ENCODE measurements at regions not wholly inside any gene's neighbourhood (a gene's known extent, or its start where the extent isn't known, plus 50 kb on each side); places are given as distances from the start of the nearest gene placed in this dataset.

DNA sequence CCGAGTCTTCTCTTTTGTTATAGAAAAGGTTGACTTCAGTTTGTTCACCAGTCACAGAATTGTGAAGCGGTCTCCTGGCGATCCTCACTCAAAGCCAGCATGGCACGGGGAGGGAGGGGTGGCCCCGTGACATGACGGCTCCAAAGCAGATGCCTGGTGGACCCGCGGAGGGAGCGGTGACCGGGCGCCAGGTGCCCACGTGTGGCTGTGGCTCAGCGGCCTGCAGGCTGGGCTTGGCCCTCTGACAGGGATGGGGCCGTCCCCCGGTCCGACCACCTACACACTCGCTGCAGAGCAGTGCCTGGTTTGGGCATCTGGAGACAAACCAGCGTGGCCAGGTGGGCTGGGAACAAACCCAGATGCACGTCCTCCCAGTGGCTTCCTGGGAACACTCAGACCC lies 129.1 kb upstream of the SNTG2 start:
- TF ChIP-seq, protein P1, sequence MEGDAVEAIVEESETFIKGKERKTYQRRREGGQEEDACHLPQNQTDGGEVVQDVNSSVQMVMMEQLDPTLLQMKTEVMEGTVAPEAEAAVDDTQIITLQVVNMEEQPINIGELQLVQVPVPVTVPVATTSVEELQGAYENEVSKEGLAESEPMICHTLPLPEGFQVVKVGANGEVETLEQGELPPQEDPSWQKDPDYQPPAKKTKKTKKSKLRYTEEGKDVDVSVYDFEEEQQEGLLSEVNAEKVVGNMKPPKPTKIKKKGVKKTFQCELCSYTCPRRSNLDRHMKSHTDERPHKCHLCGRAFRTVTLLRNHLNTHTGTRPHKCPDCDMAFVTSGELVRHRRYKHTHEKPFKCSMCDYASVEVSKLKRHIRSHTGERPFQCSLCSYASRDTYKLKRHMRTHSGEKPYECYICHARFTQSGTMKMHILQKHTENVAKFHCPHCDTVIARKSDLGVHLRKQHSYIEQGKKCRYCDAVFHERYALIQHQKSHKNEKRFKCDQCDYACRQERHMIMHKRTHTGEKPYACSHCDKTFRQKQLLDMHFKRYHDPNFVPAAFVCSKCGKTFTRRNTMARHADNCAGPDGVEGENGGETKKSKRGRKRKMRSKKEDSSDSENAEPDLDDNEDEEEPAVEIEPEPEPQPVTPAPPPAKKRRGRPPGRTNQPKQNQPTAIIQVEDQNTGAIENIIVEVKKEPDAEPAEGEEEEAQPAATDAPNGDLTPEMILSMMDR (IDR thresholded peaks at IDR 0.05 in 4 of 5, conservative IDR thresholded peaks at IDR 0.05 in 1 of 5) = no peak
- no peak for TF ChIP-seq POLR2A (IDR thresholded peaks at IDR 0.05)

All from gastrocnemius medialis (tissue), 4 donors.